Fibroblast of skin of right biceps (primary cell): ENCODE measurements at regions not wholly inside any gene's neighbourhood (a gene's known extent, or its start where the extent isn't known, plus 50 kb on each side); places are given as distances from the start of the nearest gene placed in this dataset.

ENCODE experiments used
- DNase-seq: peaks from one replicate; pipeline ENCODE4 v3.0.0-alpha.2; 2013

- no peak for DNase-seq
Measured at GRCh38 chr2:15845737-15846405, 94.5 kb upstream of the MYCN start.

- no peak for DNase-seq
Measured at GRCh38 chr2:15846626-15847025, 93.7 kb upstream of the MYCN start.

- DNase-seq: no peak
Measured at GRCh38 chr2:15850534-15850933, 89.8 kb upstream of the MYCN start.

GRCh38 chr2:15851076-15851693 is 89.2 kb upstream of the MYCN start:
- no peak for DNase-seq

GRCh38 chr2:15852811-15853210 is 87.5 kb upstream of the MYCN start:
- no peak for DNase-seq

GRCh38 chr2:15853903-15854302 is 86.4 kb upstream of the MYCN start:
- DNase-seq: no peak

GRCh38 chr2:15855766-15856260 is 84.5 kb upstream of the MYCN start:
- DNase-seq: no peak

GRCh38 chr2:15856318-15856717 is 84.0 kb upstream of the MYCN start:
- DNase-seq: no peak

GRCh38 chr2:15858466-15858865 is 81.9 kb upstream of the MYCN start:
- no peak for DNase-seq

- no peak for DNase-seq
Measured at GRCh38 chr2:15860051-15860663, 80.2 kb upstream of the MYCN start.

- DNase-seq: no peak
Measured at GRCh38 chr2:15860760-15861159, 79.6 kb upstream of the MYCN start.

- no peak for DNase-seq
Measured at GRCh38 chr2:15861172-15861822, 79.1 kb upstream of the MYCN start.

GRCh38 chr2:15861898-15862297 is 78.5 kb upstream of the MYCN start:
- DNase-seq: no peak

- no peak for DNase-seq
Measured at GRCh38 chr2:15863089-15863488, 77.3 kb upstream of the MYCN start.

- no peak for DNase-seq
Measured at GRCh38 chr2:15863494-15864175, 76.7 kb upstream of the MYCN start.

GRCh38 chr2:15864176-15864769 is 76.1 kb upstream of the MYCN start:
- no peak for DNase-seq

GRCh38 chr2:15865923-15866322 is 74.4 kb upstream of the MYCN start:
- no peak for DNase-seq

- no peak for DNase-seq
Measured at GRCh38 chr2:15866563-15867193, 73.7 kb upstream of the MYCN start.

GRCh38 chr2:15867194-15868171 is 72.9 kb upstream of the MYCN start:
- DNase-seq: no peak

GRCh38 chr2:15868186-15868585 is 72.2 kb upstream of the MYCN start:
- no peak for DNase-seq

- no peak for DNase-seq
Measured at GRCh38 chr2:15868704-15869103, 71.6 kb upstream of the MYCN start.
